ENCODE measurements at regions not wholly inside any gene's neighbourhood (a gene's known extent, or its start where the extent isn't known, plus 50 kb on each side); places are given as distances from the start of the nearest gene placed in this dataset.

- no peak for TF ChIP-seq CTCF (IDR thresholded peaks at IDR 0.05)
- no peak for TF ChIP-seq POLR2AphosphoS5 (IDR thresholded peaks at IDR 0.05)
Measured at GRCh38 chr19:42658076-42658475, 63.4 kb upstream of the CEACAM8 start.
